MV-4-11 (cell line): ENCODE measurements at regions not wholly inside any gene's neighbourhood (a gene's known extent, or its start where the extent isn't known, plus 50 kb on each side); places are given as distances from the start of the nearest gene placed in this dataset.

Source experiments
- DNase-seq: peaks from one replicate; lab custom pipeline; 2025; lab: John Stamatoyannopoulos, UW

DNA sequence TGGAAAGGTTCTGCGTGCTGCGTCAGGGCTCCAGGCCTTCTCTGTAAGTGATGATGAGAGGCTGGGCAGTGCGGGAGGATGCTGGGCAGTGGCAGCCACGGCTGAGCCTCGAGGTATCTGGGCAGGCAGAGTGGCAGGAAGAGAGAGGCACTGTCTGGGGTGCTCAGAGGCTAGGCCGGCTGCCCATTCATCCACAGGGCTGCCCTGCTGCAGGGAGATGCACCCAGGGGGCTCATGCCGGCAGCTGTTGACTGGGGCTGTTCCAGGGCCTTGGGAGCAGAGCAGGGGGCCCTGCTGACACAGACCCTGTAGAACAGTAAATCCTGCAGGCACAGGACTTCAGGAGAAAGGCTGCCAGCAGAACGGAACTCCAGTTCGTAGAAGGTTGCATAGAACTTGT lies 88.8 kb downstream of the BOD1 start:
- no peak for DNase-seq

DNA sequence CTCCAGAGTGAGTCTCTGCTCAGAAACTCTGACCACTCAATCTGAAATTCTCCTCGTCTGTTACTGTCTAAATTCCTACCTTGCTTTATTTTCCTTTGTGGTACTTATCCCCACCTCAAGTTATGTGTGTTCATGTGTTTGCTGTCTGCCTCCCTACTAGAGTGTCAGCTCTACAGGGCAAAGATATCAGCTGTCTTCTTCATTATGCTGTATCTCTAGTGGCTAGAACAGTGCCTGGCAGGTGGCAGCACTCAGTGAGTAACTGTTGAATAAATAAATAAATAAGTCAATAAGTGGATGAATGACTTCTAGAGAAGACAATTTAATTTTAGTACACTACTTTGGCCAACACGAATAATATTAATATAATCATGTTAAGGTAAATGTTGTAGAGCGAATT lies 92.3 kb downstream of the BOD1 start:
- DNase-seq, result no peak

DNA sequence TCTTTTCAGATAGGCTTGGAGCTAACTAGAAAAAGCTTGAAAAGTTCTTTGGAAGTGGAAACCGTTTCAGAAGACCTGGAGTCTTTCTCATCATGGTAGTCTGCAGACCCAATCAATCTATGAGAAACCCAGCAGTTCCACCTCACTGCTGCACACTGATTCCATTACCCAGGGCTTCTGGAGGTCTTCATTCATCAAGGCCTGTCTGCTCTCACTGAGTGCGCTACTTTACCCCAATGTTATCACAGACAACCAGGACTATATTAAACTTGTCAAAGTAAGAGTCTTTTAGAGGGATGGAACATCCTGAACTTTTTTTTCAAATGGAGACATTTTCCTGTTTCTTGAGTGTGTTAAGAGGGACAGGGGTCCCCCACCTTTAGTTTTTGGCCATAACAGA lies 93.1 kb downstream of the BOD1 start:
- DNase-seq, result no peak

DNA sequence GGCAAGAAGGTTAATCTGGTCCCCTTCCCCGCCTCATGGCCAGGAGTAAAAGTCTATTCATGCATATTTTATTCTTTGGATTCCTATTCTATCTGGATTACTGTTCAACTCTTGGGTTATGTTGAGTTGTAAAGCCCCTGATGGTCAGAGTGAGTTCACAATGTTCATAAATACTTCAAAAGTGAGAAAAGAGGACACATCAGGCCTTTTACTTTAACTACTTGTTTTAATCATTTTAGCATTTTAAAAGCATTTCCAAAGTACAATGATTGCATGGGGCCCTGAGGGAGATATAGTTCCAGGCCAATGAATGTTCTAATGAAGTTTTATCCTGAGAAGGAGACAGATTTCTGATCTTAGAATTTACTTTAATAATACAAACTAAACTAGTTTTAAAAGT lies 93.9 kb downstream of the BOD1 start:
- no peak for DNase-seq

DNA sequence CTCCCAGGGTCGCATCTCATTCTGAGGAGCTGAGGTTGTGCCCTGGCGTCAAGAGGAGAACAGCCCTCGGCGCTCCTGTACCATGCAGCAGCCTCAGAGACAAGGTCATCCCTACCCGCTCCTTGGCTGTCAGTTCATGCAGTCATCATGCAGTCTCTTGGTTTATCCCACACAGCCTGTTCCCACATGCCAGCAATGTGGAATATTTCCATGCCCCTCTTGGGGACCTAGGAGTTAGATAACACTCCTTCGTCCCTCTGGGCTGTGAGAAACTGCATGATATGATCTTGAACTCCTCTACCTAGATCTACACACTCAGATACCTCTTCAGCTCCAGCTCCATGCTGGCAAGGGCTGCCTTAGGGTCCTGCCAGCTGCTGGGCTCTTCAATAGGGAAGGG lies 97.6 kb downstream of the BOD1 start:
- DNase-seq, result no peak

DNA sequence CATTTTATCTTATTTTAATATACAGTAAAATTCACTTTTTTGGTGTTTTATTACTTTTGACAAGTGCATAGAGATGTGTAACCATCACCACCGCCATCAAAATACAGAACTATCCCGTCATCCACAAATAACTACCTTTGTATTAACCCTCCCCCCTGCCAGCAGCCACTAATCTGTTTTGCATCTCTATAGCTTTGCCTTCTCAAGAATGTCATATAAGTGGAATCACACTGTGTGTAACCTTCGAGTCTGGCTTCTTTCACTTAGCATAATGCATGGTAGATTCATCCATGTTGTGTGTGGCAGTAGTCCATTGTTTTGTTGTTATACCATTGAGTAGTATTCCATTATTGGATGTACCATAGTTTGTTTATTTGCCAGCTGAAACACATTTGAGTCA lies 98.8 kb downstream of the BOD1 start:
- no peak for DNase-seq

DNA sequence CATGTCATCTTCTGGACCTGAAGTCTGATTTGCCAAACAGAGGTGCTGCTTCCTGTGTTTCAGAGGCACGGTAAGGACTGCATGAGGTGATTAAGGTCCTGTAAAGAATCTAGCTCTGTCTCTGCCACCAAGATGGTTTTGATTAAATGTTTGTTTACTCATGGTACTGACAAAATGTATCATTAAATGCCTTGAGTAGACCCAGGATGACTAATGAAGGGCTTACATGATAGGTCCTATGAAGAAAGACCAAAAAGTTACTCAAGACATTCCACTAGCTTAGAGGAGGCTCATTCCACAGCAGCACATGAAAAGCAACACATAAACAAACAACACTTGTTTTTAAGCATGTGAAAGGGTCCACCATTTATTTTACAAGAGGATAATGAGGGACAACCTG lies 100.9 kb downstream of the BOD1 start:
- no peak for DNase-seq

DNA sequence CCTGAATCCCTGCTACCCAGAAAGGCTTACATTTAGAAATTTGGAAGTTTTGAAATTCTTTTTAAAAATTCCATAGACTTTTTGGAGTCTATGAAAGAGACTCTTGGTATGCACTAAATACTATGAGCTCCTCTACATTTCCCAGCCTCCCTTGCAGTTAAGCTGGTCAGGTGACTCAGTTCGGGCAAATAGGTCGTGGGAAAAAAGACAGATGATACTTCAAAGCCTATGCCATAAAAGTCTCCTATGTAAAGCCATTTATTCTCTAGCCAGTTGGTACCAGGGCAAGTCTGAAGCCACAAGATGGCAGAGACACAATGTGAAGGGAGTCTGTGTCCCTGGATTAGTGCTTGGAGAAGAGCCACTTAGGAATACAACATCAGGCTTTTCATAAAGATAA lies 101.8 kb downstream of the BOD1 start:
- no peak for DNase-seq

DNA sequence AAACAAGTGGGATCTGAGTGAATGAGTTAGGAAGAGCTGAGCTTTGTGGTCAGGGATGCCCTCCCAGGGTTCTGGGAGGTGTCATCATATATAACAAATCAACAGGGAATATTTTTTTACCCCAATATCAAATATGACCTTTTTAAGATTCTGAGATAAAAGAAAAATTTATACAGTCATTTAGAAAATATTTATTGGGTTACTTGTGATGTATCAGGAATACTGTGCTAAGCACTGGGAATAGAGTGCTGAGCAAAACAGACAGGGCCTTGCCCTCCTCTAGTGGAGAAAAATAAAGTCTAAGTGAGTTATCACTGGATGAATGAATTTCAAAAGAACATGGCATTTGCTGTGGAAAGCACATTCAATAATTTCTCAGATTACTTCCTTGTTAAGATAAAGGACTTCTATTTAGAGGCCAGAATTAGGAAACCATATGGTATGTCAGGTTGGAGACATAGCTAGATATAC lies 102.9 kb downstream of the BOD1 start:
- DNase-seq, result no peak

DNA sequence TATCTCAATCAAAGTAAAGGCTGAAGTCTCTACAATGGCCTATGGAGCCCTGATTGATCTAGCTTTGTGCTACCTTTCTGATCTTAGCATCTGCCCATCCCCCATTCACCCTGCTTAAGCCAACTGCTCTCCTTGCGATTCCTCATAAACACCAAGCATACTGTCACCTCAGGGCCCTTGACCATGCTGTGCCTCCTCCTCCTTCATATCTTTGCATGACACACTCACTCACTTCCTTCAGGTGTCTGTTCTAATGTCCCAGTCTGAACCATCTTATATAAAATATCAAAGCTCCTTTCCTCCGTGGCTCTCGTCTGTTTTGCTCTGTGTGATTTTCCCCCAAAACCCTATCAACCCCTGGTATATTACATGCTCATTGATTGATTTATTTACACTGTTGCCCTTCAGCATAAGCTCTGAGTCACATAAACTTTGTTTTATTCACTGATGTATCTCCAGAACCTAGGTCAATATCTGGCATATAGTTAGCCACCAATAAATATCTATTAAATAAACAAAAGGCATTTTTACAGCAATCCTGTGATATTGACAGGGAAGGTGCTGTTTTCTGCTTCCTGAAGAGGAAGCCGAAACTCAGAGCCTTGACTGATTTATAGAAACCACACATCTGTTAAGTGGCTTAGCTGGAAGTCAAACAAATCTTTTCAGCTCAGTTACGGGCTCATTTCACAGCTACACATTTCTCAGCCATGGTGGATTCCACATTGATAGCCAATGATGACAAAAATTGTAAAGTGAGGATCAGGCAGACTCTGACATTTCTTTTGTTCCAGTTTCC lies 103.6 kb downstream of the BOD1 start:
- no peak for DNase-seq

DNA sequence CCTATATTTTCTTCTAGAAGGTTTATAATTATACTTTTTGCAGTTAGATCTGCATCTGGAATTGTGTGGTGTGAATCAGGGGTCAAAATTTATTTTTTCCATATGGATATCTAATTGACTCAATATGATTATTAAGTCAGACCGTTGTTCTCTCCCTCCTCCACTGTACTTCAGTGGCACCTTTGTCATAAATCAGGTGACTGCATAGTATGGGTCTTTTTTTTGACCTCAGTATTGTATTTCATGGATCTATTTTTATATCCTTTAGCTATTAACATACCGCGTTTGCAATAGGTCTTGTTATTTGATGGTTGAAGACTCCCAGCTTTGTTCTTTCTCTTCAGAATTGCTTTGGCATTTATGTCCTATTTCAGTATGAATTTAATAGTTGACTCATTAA lies 107.4 kb downstream of the BOD1 start:
- DNase-seq, result no peak

DNA sequence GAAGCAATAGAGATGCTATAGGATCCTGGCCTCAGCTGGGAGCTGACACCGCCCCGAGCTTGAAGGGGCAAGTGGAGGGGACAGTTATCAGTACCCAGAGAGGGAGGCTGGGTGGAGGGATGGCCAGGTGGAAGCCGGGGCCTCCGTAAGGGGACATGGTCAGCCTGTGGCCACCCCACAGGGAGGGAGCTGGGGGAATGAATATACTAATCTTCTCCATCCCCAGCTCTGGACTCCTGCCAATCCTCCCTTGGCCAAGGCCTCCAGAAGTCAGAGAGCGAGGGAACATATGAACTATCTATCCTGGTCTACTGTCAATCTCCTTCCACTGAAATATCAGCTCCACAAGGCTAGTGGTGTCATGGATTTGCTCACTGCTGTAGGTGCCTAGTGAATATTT lies 109.3 kb downstream of the BOD1 start:
- DNase-seq, result no peak

DNA sequence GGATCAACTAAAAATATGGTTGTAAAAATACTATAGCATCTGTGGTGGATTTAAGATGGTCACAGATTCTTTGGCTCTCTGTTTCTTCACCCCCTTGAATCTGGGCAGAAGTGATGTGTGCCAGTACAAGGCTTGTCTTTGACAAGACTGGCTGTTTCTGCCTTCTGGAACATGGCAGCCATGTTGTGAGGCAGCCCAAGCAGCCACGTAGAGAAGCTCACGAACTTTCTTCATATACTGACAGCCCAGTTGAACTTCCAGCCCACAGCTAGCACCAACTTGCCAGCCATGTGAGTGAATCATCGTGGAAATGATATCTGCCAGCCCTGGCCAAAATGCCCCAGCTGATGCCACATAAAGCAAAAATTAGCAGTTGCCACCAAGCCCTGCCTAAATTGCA lies 110.8 kb downstream of the BOD1 start:
- DNase-seq, result no peak

DNA sequence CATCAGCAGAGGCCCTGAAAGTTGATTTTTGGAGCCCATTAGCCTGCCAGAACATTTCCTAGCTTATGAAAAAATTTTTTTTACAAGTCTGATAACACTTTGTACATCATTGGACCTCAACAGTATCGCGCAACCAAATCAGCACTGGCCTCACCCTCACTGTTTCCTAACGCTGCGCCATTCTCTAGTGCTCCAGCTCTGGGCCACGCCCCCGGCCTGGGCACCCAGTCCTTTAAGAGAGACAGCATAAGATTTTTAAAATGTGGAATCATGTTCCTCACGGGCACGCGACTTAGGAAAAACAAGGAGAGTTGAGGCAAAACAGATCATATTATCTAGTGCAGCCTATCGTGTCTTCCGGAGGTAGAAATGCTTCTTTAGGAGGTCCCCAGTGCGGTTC lies 114.5 kb downstream of the BOD1 start:
- DNase-seq, result no peak

DNA sequence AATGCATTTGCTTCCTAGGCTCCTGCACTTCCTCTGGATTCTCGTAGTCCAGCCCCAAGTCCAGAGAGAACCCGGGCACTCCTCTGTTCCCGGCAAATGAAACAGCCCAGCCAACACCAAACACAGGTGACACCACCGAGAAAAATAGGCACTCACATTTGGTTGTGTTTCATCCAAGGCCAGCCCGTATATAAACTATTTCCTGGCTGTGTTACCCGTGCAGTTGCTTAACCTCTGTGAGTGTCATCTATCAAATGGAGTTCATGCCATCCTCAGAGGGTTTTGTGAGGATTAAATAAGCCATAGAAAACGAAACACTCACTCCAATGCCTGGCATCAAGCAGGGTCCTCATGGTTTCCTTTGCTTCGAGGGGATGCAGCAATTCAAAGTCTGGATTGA lies 115.2 kb downstream of the BOD1 start:
- DNase-seq, result no peak

DNA sequence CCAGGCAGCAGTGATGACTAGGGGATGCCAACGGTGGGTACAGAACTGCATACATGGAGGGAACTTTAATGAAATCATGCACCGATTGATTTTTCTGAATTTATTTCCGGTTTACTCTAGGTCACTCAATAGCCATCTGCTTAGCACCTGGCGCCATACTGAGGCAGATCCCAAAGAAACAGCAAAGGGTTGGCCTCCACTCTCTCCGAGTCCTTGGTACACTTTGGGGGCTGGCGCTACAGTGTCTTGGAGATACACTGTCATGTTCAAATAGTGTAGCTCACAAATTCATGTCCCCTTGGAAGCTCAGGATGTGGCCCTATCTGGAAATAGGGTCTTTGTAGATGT lies 116.3 kb downstream of the BOD1 start:
- DNase-seq, result no peak

DNA sequence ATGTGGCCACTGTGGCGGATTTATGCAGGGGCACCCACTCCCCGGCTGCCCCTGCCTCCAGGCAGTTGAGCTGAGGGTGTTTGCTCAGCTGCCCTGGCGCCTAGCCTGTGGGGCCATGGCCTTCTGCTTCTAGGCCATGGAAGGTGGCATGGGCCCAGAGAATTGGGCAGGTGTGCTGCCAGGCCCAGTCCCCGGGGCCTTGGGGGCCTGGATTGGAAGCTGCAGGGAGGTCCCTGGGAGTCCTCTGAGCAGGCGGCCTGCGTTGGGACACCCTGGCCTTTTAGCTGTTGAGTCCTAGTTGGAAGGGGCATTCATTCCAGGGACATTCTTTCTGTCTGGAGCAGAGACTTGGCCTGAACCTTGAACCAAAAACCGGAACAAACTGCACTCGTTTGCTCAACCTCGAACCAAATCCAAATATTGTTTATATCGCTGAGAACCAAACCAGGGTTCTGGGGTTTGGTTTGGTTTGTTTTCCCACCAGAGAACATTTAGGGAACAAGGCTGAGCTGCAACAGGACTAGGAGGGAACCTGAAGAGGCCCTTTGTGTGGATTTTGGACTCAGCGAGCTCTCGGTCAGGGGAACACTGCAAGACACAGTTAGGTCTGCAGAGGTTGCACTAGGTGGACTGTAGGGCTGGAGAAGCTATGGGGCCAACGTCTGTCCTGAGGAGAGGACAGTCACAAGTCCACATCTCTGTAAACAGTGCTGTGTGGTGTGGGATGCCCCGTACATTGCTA lies 116.8 kb downstream of the BOD1 start:
- DNase-seq, result no peak

DNA sequence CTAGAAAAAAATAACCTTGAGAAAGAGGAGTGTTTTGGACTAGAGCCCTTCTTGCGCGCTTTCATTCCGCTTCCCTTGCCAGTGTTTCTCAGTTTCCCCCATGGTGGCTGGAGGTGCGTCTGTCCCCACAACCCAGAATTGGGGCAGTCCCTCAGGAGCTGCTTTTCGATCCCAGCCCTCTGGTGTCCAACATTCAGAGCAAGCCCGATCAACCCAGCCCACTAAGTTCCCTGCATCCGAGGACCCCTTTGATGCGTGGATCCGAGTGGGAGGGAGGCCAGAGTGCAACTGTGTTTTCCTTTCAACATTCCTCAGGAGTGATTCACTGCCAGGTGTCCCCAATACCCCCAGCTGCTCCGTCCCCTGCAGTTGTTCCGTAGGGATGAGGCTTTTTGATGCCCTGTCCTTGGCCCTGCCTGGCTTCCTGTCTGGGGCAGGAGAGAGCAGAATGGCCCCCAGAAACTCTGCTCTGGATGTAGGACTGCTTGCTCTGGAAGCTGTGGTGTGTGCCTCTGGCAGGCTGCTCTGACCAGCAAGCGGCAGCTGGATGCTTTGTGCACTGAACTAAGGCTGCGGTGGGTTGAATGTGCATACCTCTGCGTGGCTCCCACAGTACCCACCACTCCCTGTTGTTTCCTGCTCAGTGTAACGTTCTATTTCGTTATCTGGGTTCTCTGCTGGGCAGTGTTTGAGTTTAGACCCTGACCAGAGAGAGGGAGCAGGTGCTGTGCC lies 117.5 kb downstream of the BOD1 start:
- DNase-seq, result no peak

DNA sequence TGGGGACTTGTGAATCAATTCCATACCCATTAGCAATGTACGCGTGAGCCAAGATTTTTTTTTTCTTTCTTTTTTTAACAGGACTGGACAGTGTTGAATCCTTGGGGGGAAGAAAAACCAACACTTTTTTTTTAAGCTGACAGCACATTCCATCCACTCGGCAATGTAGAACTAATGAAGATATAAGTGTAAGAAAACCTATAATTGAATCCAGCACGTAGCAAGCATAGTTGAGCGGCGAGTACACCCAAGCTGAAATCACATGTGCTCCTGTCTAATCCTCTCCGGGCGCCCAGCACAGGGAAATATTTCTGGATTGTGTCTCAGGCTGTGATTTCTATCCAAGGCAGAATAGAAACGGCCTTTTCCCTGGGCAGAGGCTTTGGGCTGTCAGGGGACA lies 118.2 kb downstream of the BOD1 start:
- DNase-seq, result no peak

DNA sequence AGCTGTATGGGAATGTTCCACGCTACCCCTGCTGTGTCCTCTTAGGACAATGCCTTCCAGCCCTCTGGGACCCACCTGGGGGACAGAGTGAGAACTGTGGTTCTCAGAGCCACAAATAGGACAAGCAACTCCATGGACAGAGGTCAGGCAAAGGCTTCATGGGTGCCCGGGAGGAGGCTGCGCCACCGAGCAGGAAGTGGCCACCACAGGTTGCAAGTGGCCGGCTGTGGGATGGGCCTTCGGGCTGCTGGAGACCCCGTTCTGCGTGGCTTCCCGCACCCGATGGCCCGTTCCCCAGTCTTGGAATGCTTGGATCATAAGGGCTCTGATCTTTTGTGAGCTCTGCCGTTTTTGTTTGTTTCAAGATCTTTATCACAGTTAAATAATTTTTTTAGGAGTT lies 118.8 kb downstream of the BOD1 start:
- no peak for DNase-seq

DNA sequence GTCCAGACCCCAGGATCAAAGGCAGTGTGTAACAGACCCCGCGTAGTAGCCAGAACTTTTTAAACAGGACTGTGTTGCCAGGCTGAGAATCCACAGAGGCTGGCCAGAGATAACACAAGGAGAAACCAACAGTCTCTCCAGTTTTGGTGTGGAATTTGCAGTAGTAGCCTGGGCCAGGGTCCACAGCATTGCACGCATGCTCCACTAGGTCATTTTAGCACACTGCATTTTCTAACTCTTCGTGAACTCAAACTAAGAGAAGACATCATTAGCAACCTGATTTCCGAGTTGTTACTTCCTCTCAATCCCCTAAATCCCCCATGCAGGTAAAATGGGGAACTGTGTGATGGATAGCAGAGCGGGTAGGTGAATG lies 119.6 kb downstream of the BOD1 start:
- no peak for DNase-seq

DNA sequence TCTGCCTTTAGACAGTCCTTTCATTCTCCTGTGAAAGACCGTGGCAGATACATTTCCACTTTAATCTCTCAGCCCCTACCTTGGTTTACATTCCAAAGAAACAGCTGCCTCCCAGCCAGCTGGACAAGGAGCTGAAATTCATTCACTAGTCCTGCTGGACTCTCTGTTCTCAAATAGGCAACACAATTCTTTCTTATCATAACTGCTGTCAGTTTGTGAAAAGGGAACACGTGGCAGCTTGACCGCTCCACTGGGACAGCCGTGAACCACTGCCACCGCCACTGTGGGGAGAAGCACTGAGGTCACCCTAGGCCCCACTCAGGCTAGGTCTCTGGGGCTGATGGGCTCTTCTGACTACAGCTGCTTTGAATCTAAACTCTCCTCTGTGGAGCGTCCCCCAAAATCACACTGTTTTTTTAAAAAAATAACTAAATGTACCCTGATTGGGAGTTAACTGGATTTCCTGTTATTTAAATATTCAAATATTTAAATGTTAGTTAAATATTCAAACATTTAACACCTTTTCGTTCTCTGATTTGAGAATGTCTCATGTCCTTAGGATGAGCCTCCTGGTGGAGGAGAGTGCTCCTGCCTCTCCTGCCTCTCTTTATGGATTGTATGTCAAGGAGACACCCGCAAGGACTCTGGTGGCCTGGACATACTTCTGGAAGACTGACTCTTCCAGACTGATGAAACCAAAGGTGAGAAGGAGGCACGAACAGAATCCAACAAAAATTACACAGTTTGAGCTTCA lies 120.1 kb downstream of the BOD1 start:
- no peak for DNase-seq
